Coronary artery (tissue), 2 donors: ENCODE measurements at regions not wholly inside any gene's neighbourhood (a gene's known extent, or its start where the extent isn't known, plus 50 kb on each side); places are given as distances from the start of the nearest gene placed in this dataset.

Source experiments
- DNase-seq: peaks from one replicate; pipeline ENCODE4 v3.0.0-alpha.2; 2017; ENCODE audit warnings: low spot score
- H3K27ac ChIP-seq, 2 donors: fragments of 200-600 bp; sonication (generic); one replicate each; pipeline ENCODE4 v1.5.1; 2016 to 2019
- H3K4me3 ChIP-seq: fragments of 200-600 bp; sonication (generic); 2 replicates; pipeline ENCODE4 v1.5.1; 2016; ENCODE audit warnings: mild to moderate bottlenecking, moderate library complexity
- CTCF ChIP-seq: fragments of 200-600 bp; sonication (generic); IDR thresholded peaks from one replicate; pipeline ENCODE4 v1.5.1; 2019; ENCODE audit warnings: antibody characterized with exemption

GRCh38 chr2:404581-404980, 116.7 kb upstream of the ALKAL2 start:
- no peak for TF ChIP-seq CTCF
- Histone ChIP-seq H3K4me3 (no peak overlapping the region), H3K27ac (no peak overlapping the region)
- DNase-seq = no peak

- TF ChIP-seq CTCF = no peak
- Histone ChIP-seq H3K4me3 (no peak overlapping the region), H3K27ac (no peak overlapping the region)
- no peak for DNase-seq
Observed at GRCh38 chr2:403682-404081, 115.8 kb upstream of the ALKAL2 start.

GRCh38 chr2:402721-403120, 114.8 kb upstream of the ALKAL2 start:
- Histone ChIP-seq H3K27ac (no peak overlapping the region), H3K4me3 (no peak overlapping the region)
- no peak for DNase-seq
- TF ChIP-seq CTCF = no peak

- no peak for TF ChIP-seq CTCF
- Histone ChIP-seq H3K27ac (no peak overlapping the region), H3K4me3 (no peak overlapping the region)
- DNase-seq = no peak
Observed at GRCh38 chr2:402206-402605, 114.3 kb upstream of the ALKAL2 start.

- no peak overlapping the region for H3K27ac ChIP-seq
- no peak for DNase-seq
- no peak overlapping the region for H3K4me3 ChIP-seq
- TF ChIP-seq CTCF = no peak
Observed at GRCh38 chr2:401019-401679, 113.3 kb upstream of the ALKAL2 start.

- no peak for TF ChIP-seq CTCF
- no peak for DNase-seq
- no peak overlapping the region for H3K27ac ChIP-seq
- H3K4me3 ChIP-seq = no peak overlapping the region
Observed at GRCh38 chr2:397926-398325, 110.0 kb upstream of the ALKAL2 start.

GRCh38 chr2:397521-397920, 109.6 kb upstream of the ALKAL2 start:
- H3K27ac ChIP-seq = no peak overlapping the region
- TF ChIP-seq CTCF = no peak
- no peak overlapping the region for H3K4me3 ChIP-seq
- DNase-seq = no peak
